ENCODE measurements at regions not wholly inside any gene's neighbourhood (a gene's known extent, or its start where the extent isn't known, plus 50 kb on each side); places are given as distances from the start of the nearest gene placed in this dataset.

GRCh38 chr20:52867305-52867704, 104.9 kb upstream of the TSHZ2 start:
- H3K27me3 ChIP-seq, result no peaks in the 10 kb centered on the region
- no peak for TF ChIP-seq CTCF (IDR thresholded peaks at IDR 0.05)
- no peak overlapping the region for H3K4me3 ChIP-seq
- DNase-seq, result no peak
- intact Hi-C loops (cut with DNase I; ENCODE audit: low total_unique reads), result no loop called here
- no peak overlapping the region for H3K27ac ChIP-seq
- H3K36me3 ChIP-seq, result no peaks in the 10 kb centered on the region
- H3K4me1 ChIP-seq, result no peaks in the 10 kb centered on the region
- H3K9me3 ChIP-seq, result no peaks in the 10 kb centered on the region

GRCh38 chr20:52864916-52865605, 107.1 kb upstream of the TSHZ2 start:
- Histone ChIP-seq H3K4me1 (no peaks in the 10 kb centered on the region), H3K27me3 (no peaks in the 10 kb centered on the region), H3K9me3 (no peaks in the 10 kb centered on the region), H3K36me3 (no peaks in the 10 kb centered on the region), H3K27ac (no peak overlapping the region), H3K4me3 (no peak overlapping the region)
- DNase-seq, result no peak
- TF ChIP-seq CTCF (IDR thresholded peaks at IDR 0.05), result no peak
- intact Hi-C loops (cut with DNase I; ENCODE audit: low total_unique reads), result no loop called here

GRCh38 chr20:52859156-52859876, 112.8 kb upstream of the TSHZ2 start:
- no peak for DNase-seq
- TF ChIP-seq CTCF (IDR thresholded peaks at IDR 0.05), result no peak
- no peaks in the 10 kb centered on the region for H3K27me3 ChIP-seq
- intact Hi-C loops (cut with DNase I; ENCODE audit: low total_unique reads), result no loop called here
- H3K27ac ChIP-seq, result no peak overlapping the region
- no peaks in the 10 kb centered on the region for H3K36me3 ChIP-seq
- no peaks in the 10 kb centered on the region for H3K9me3 ChIP-seq
- no peaks in the 10 kb centered on the region for H3K4me1 ChIP-seq
- no peak overlapping the region for H3K4me3 ChIP-seq

- TF ChIP-seq CTCF (IDR thresholded peaks at IDR 0.05), result no peak
- intact Hi-C loops (cut with DNase I; ENCODE audit: low total_unique reads), result no loop called here
- no peaks in the 10 kb centered on the region for H3K4me1 ChIP-seq
- DNase-seq, result no peak
- no peaks in the 10 kb centered on the region for H3K9me3 ChIP-seq
- no peaks in the 10 kb centered on the region for H3K36me3 ChIP-seq
- no peak overlapping the region for H3K27ac ChIP-seq
- no peaks in the 10 kb centered on the region for H3K27me3 ChIP-seq
- no peak overlapping the region for H3K4me3 ChIP-seq
Observed at GRCh38 chr20:52852714-52853113, 119.4 kb upstream of the TSHZ2 start.

- no peaks in the 10 kb centered on the region for H3K4me1 ChIP-seq
- no peaks in the 10 kb centered on the region for H3K9me3 ChIP-seq
- no peaks in the 10 kb centered on the region for H3K36me3 ChIP-seq
- H3K27ac ChIP-seq, result no peak overlapping the region
- no peak overlapping the region for H3K4me3 ChIP-seq
- intact Hi-C loops (cut with DNase I; ENCODE audit: low total_unique reads), result no loop called here
- H3K27me3 ChIP-seq, result no peaks in the 10 kb centered on the region
- no peak for TF ChIP-seq CTCF (IDR thresholded peaks at IDR 0.05)
- DNase-seq, result no peak
Observed at GRCh38 chr20:52847731-52848359, 124.3 kb upstream of the TSHZ2 start.

Measured in tibial artery (tissue), 4 donors.